ENCODE measurements at regions not wholly inside any gene's neighbourhood (a gene's known extent, or its start where the extent isn't known, plus 50 kb on each side); places are given as distances from the start of the nearest gene placed in this dataset.

GRCh38 chr6:164062872-164063271 lies 648.4 kb downstream of the QKI start (continued):
- TF ChIP-seq CSRNP3 (CRISPR knock-in tag; IDR thresholded peaks at IDR 0.05) (no peak), ARNTL (CRISPR knock-in tag; IDR thresholded peaks at IDR 0.05; ENCODE audit: borderline replicate concordance, low read depth) (no peak), PPARA (CRISPR knock-in tag; IDR thresholded peaks at IDR 0.05; ENCODE audit: borderline replicate concordance) (no peak), TCF4 (CRISPR knock-in tag; IDR thresholded peaks at IDR 0.05; ENCODE audit: borderline replicate concordance) (no peak)

GRCh38 chr6:164057876-164058275 lies 643.4 kb downstream of the QKI start:
- no peak for ATAC-seq
- TF ChIP-seq PPARA (CRISPR knock-in tag; IDR thresholded peaks at IDR 0.05; ENCODE audit: borderline replicate concordance) (no peak), CSDC2 (CRISPR knock-in tag; IDR thresholded peaks at IDR 0.05) (no peak), ZNF70 (CRISPR knock-in tag; IDR thresholded peaks at IDR 0.05) (no peak), BACH2 (CRISPR knock-in tag; IDR thresholded peaks at IDR 0.05; ENCODE audit: borderline replicate concordance) (no peak), PATZ1 (CRISPR knock-in tag; IDR thresholded peaks at IDR 0.05; ENCODE audit: borderline replicate concordance) (no peak), ESRRG (CRISPR knock-in tag; IDR thresholded peaks at IDR 0.05) (no peak), POU6F1 (CRISPR knock-in tag; IDR thresholded peaks at IDR 0.05; ENCODE audit: borderline replicate concordance, low read depth) (no peak)

GRCh38 chr6:164051427-164051826 lies 636.9 kb downstream of the QKI start:
- TF ChIP-seq TCF4 (CRISPR knock-in tag; IDR thresholded peaks at IDR 0.05; ENCODE audit: borderline replicate concordance) (no peak), BACH2 (CRISPR knock-in tag; IDR thresholded peaks at IDR 0.05; ENCODE audit: borderline replicate concordance) (no peak), ISL1 (CRISPR knock-in tag; IDR thresholded peaks at IDR 0.05) (no peak), ZC3H10 (CRISPR knock-in tag; IDR thresholded peaks at IDR 0.05) (no peak), TSHZ2 (CRISPR knock-in tag; IDR thresholded peaks at IDR 0.05) (no peak), RARB (CRISPR knock-in tag; IDR thresholded peaks at IDR 0.05) (no peak), POU6F1 (CRISPR knock-in tag; IDR thresholded peaks at IDR 0.05; ENCODE audit: borderline replicate concordance, low read depth) (no peak), PATZ1 (CRISPR knock-in tag; IDR thresholded peaks at IDR 0.05; ENCODE audit: borderline replicate concordance) (no peak), ZNF565 (CRISPR knock-in tag; conservative IDR thresholded peaks at IDR 0.05; ENCODE audit: low read depth) (no peak), CSRNP3 (CRISPR knock-in tag; IDR thresholded peaks at IDR 0.05) (no peak), GLIS3 (CRISPR knock-in tag; IDR thresholded peaks at IDR 0.05) (no peak), ARNTL (CRISPR knock-in tag; IDR thresholded peaks at IDR 0.05; ENCODE audit: borderline replicate concordance, low read depth) (no peak), OSR1 (CRISPR knock-in tag; IDR thresholded peaks at IDR 0.05) (no peak), TOX (CRISPR knock-in tag; IDR thresholded peaks at IDR 0.05; ENCODE audit: borderline replicate concordance) (no peak), CSDC2 (CRISPR knock-in tag; IDR thresholded peaks at IDR 0.05) (no peak), ZNF70 (CRISPR knock-in tag; IDR thresholded peaks at IDR 0.05) (no peak), ZNF8 (CRISPR knock-in tag; IDR thresholded peaks at IDR 0.05) (no peak), SNAI2 (CRISPR knock-in tag; IDR thresholded peaks at IDR 0.05) (no peak), ZFP30 (CRISPR knock-in tag; IDR thresholded peaks at IDR 0.05) (no peak), ZFP3 (CRISPR knock-in tag; IDR thresholded peaks at IDR 0.05) (no peak)
- ATAC-seq = no peak

Data from SK-N-SH treated with all-trans-retinoic acid at 6 μM for 48 hours (cell line).